HG03460 (cell line): ENCODE measurements at regions not wholly inside any gene's neighbourhood (a gene's known extent, or its start where the extent isn't known, plus 50 kb on each side); places are given as distances from the start of the nearest gene placed in this dataset.
"Not testable (repeated sequence)": the region's sequence is repeated elsewhere in the genome, so short reads cannot be mapped to it uniquely, and the experiment has no call there.

Experiments used
- ATAC-seq: cut with Tn5 transposase; IDR thresholded peaks from one replicate; pipeline ENCODE4 v1.9.1; 2021; ENCODE audit not compliant: unreplicated experiment

DNA sequence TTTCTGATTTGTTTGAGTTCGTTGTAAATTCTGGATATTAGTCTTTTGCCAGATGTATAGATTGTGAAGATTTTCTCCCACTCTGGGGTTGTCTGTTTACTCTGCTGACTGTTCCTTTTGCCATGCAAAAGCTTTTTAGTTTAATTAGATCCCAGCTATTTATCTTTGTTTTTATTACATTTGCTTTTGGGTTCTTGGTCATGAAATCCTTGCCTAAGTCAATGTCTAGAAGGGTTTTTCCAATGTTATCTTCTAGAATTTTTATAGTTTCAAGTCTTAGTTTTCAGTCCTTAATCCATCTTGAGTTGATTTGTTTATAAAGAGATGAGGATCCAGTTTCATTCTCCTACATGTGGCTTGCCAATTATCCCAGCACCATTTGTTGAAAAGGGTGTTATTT is 68.7 kb upstream of the ZPLD1 start:
- not testable (repeated sequence) for ATAC-seq

- no peak for ATAC-seq
Measured at GRCh38 chr3:102374863-102375634, 59.8 kb upstream of the ZPLD1 start.

- ATAC-seq = no peak
Measured at GRCh38 chr3:102378216-102378615, 56.6 kb upstream of the ZPLD1 start.

DNA sequence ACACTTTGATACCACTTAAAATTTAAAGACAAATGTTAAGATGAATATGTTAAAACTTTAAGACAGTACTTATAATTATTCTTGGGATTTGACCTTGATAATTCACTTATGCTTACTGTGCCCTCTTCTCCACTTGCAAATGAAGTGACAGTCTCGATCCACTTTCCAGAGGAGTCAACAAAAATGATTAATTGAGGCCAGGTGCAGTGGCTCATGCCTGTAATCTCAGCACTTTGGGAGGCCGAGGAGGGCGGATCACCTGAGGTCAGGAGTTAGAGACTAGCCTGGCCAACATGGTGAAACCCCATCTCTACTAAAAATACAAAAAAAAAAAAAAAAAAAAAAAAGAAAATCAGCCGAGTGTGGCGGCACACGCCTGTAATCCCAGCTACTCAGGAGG is 52.6 kb upstream of the ZPLD1 start:
- not testable (repeated sequence) for ATAC-seq
